ENCODE measurements at regions not wholly inside any gene's neighbourhood (a gene's known extent, or its start where the extent isn't known, plus 50 kb on each side); places are given as distances from the start of the nearest gene placed in this dataset.

DNA sequence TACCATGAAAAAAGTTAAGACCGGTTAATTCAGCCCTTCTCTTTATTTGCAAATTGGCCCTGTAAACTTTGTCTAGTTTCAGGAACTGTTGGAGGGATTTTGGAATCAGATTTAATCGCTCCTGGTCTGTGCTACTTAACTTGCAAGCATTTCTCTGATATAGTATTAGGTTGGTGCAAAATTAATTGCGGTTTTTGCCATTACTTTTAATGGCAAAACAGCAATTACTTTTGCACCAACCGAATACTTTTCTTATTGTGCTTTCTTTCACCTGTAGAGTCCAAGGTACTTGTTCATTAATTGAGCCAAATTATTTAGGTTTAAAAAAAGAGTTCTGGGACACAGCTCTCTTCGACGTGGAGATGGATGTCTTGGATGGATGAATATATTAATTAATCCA, 92.8 kb upstream of the HNRNPU start:
- Mint-ChIP-seq H3K36me3 (ENCODE audit: insufficient read depth, unreplicated experiment) (no peaks in the 10 kb centered on the region), H3K27ac (ENCODE audit: unreplicated experiment) (no peak overlapping the region), H3K27me3 (ENCODE audit: insufficient read depth, unreplicated experiment) (no peaks in the 10 kb centered on the region), H3K9me3 (ENCODE audit: unreplicated experiment) (no peaks in the 10 kb centered on the region), H3K4me1 (ENCODE audit: low read depth, unreplicated experiment) (peaks cover 8% of the 10 kb centered on the region), H3K4me3 (ENCODE audit: unreplicated experiment) (no peak overlapping the region)
- intact Hi-C loops (cut with micrococcal nuclease; ENCODE audit: unreplicated experiment), result no loop called here
- BruUV-seq (replicated peaks), result no TSS peak
- TF ChIP-seq, protein P1, sequence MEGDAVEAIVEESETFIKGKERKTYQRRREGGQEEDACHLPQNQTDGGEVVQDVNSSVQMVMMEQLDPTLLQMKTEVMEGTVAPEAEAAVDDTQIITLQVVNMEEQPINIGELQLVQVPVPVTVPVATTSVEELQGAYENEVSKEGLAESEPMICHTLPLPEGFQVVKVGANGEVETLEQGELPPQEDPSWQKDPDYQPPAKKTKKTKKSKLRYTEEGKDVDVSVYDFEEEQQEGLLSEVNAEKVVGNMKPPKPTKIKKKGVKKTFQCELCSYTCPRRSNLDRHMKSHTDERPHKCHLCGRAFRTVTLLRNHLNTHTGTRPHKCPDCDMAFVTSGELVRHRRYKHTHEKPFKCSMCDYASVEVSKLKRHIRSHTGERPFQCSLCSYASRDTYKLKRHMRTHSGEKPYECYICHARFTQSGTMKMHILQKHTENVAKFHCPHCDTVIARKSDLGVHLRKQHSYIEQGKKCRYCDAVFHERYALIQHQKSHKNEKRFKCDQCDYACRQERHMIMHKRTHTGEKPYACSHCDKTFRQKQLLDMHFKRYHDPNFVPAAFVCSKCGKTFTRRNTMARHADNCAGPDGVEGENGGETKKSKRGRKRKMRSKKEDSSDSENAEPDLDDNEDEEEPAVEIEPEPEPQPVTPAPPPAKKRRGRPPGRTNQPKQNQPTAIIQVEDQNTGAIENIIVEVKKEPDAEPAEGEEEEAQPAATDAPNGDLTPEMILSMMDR (IDR thresholded peaks at IDR 0.05; ENCODE audit: insufficient read depth in 1 of 2, low read depth in 1 of 2, low read length in 1 of 2, severe bottlenecking in 1 of 2, unreplicated experiment in 1 of 2), result no peak
- H3K9me3 ChIP-seq, result no peaks in the 10 kb centered on the region
- H3K4me1 ChIP-seq, result peaks cover 21% of the 10 kb centered on the region
- no peak for DNase-seq
- H3K4me3 ChIP-seq (ENCODE audit: low read depth, low read length), result no peak overlapping the region
- POLR2A ChIA-PET, result no interaction called here
- no peaks in the 10 kb centered on the region for H3K27me3 ChIP-seq (replicated peaks; ENCODE audit: control insufficient read depth, insufficient read depth, low read length)
- no peaks in the 10 kb centered on the region for H3K36me3 ChIP-seq (ENCODE audit: control insufficient read depth, insufficient read depth, low read length)
- CTCF ChIA-PET, result no interaction called here

DNA sequence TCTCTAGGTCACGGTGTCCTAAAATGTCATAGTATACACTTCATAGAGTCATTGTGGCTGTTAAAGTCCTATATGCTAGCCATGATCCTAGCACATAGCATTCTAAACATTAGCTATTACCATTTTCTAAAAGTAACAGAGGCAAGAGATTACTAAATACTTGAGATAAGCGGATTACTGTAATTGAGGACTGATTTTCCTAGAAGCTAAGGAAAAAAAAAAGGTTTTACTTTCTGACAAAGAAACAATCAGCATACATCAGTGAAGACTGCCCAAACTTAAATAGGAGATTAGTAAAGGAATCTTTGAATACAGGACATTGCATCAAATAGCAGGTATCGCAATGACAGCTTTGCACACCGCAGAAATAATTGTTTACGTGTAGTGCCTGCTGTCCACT, 91.3 kb upstream of the HNRNPU start:
- POLR2A ChIA-PET, result no interaction called here

DNA sequence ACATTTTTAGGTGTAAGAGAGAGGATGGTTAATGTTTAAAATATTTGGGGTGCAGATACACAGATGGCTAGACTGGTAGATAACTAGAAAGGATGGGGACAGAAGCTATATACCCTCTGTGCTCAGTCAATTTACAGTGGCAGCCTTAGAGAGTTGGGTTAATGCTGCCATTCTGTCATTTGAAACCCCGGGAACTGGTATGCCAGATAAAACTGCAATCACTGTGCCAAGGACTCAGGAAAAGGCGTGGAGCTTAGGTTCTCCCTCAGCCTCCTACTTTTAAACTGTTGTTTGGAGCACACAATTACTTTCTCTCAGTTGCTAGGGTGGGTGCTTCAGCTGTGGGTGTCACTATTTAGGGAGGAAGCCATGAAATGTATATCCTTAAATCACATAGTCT, 90.0 kb upstream of the HNRNPU start:
- no peak for DNase-seq
- TF ChIP-seq, protein P1 (IDR thresholded peaks at IDR 0.05; ENCODE audit: insufficient read depth in 1 of 2, low read depth in 1 of 2, low read length in 1 of 2, severe bottlenecking in 1 of 2, unreplicated experiment in 1 of 2), result no peak
- Mint-ChIP-seq H3K27me3 (ENCODE audit: insufficient read depth, unreplicated experiment) (no peaks in the 10 kb centered on the region), H3K9me3 (ENCODE audit: unreplicated experiment) (no peaks in the 10 kb centered on the region), H3K27ac (ENCODE audit: unreplicated experiment) (peak overlapping the region; percentile 55), H3K4me1 (ENCODE audit: low read depth, unreplicated experiment) (peaks cover 11% of the 10 kb centered on the region), H3K36me3 (ENCODE audit: insufficient read depth, unreplicated experiment) (no peaks in the 10 kb centered on the region), H3K4me3 (ENCODE audit: unreplicated experiment) (no peak overlapping the region)
- BruUV-seq (replicated peaks), result no TSS peak
- intact Hi-C loops (cut with micrococcal nuclease; ENCODE audit: unreplicated experiment), result no loop called here
- POLR2A ChIA-PET, result no interaction called here
- Histone ChIP-seq H3K4me1 (peaks cover 21% of the 10 kb centered on the region), H3K4me3 (ENCODE audit: low read depth, low read length) (no peak overlapping the region), H3K9me3 (no peaks in the 10 kb centered on the region), H3K27me3 (replicated peaks; ENCODE audit: control insufficient read depth, insufficient read depth, low read length) (no peaks in the 10 kb centered on the region), H3K36me3 (ENCODE audit: control insufficient read depth, insufficient read depth, low read length) (no peaks in the 10 kb centered on the region)
- CTCF ChIA-PET, result no interaction called here

More for the DNA sequence above, 91.3 kb upstream of the HNRNPU start:
- Mint-ChIP-seq H3K4me3 (ENCODE audit: unreplicated experiment) (no peak overlapping the region), H3K27me3 (ENCODE audit: insufficient read depth, unreplicated experiment) (no peaks in the 10 kb centered on the region), H3K9me3 (ENCODE audit: unreplicated experiment) (no peaks in the 10 kb centered on the region), H3K27ac (ENCODE audit: unreplicated experiment) (no peak overlapping the region), H3K4me1 (ENCODE audit: low read depth, unreplicated experiment) (peaks cover 11% of the 10 kb centered on the region), H3K36me3 (ENCODE audit: insufficient read depth, unreplicated experiment) (no peaks in the 10 kb centered on the region)
- no peak for DNase-seq
- no peaks in the 10 kb centered on the region for H3K36me3 ChIP-seq (ENCODE audit: control insufficient read depth, insufficient read depth, low read length)
- H3K4me1 ChIP-seq, result peaks cover 21% of the 10 kb centered on the region
- BruUV-seq (replicated peaks), result no TSS peak
- intact Hi-C loops (cut with micrococcal nuclease; ENCODE audit: unreplicated experiment), result no loop called here
- no peaks in the 10 kb centered on the region for H3K9me3 ChIP-seq
- H3K4me3 ChIP-seq (ENCODE audit: low read depth, low read length), result no peak overlapping the region
- CTCF ChIA-PET, result no interaction called here
- no peaks in the 10 kb centered on the region for H3K27me3 ChIP-seq (replicated peaks; ENCODE audit: control insufficient read depth, insufficient read depth, low read length)
- TF ChIP-seq, protein P1 (IDR thresholded peaks at IDR 0.05; ENCODE audit: insufficient read depth in 1 of 2, low read depth in 1 of 2, low read length in 1 of 2, severe bottlenecking in 1 of 2, unreplicated experiment in 1 of 2), result no peak
